CD4-positive, alpha-beta T cell treated with Interferon alpha-2 for 1 hour (primary cell): ENCODE measurements at regions not wholly inside any gene's neighbourhood (a gene's known extent, or its start where the extent isn't known, plus 50 kb on each side); places are given as distances from the start of the nearest gene placed in this dataset.

Experiments
- DNase-seq, 2 donors: peaks; one replicate each; pipeline ENCODE4 v3.0.0-alpha.2; 2020 to 2022

GRCh38 chr7:35331730-35332678 lies 78.1 kb upstream of the TBX20 start:
- DNase-seq, result no peak

- no peak for DNase-seq
These were observed 75.1 kb upstream of the TBX20 start for GRCh38 chr7:35329026-35329425.

- no peak for DNase-seq
These were observed 65.7 kb upstream of the TBX20 start for GRCh38 chr7:35319606-35320005.

GRCh38 chr7:35316549-35316948 lies 62.6 kb upstream of the TBX20 start:
- DNase-seq, result no peak

GRCh38 chr7:35315517-35315916 lies 61.6 kb upstream of the TBX20 start:
- no peak for DNase-seq

- no peak for DNase-seq
These were observed 60.5 kb upstream of the TBX20 start for GRCh38 chr7:35314354-35314753.

GRCh38 chr7:35313575-35313974 lies 59.7 kb upstream of the TBX20 start:
- DNase-seq, result no peak
